ENCODE measurements at regions not wholly inside any gene's neighbourhood (a gene's known extent, or its start where the extent isn't known, plus 50 kb on each side); places are given as distances from the start of the nearest gene placed in this dataset.

GRCh38 chr13:107392205-107392604 lies 823.1 kb downstream of the LIG4 start:
- TF ChIP-seq CTCF (IDR thresholded peaks at IDR 0.05) (no peak), POLR2A (IDR thresholded peaks at IDR 0.05) (no peak)
